ENCODE measurements at regions not wholly inside any gene's neighbourhood (a gene's known extent, or its start where the extent isn't known, plus 50 kb on each side); places are given as distances from the start of the nearest gene placed in this dataset.

DNA sequence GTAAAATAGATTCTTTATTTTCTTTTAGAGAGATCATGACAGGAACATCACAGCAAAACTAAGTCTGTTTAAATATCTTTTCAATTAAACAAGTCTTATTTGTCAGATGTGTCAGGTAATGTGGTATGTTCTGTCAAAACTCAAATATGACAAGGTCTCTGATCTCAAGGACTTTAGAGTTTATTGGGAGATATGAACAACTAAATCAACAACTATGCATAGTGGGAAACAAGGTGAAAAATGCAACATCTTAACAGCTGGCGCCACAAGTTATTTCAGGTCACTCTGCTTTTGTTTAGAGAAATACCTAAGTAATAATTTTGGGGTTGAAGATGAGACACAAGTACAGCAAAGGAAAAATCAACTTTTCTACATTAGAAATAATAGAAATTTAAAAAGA, 779.4 kb upstream of the ADGRL4 start:
- peaks cover under 1 to 18% (median 7%) of the 10 kb centered on the region in 7 donors for H3K9me3 Mint-ChIP-seq
- H3K9ac ChIP-seq (ENCODE audit: insufficient read depth, low read length, poor library complexity, severe bottlenecking): no peak overlapping the region
- TF ChIP-seq CTCF (IDR thresholded peaks at IDR 0.05): no peak
- WGBS (ENCODE audit: insufficient coverage): no CpG with 5 or more reads among the region's 1 CpG
- H3K4me2 ChIP-seq (replicated peaks; ENCODE audit: extremely low read depth, low read length, poor library complexity, severe bottlenecking): no peak overlapping the region
- H2AFZ ChIP-seq (ENCODE audit: insufficient read depth, low read depth, low read length, poor library complexity, severe bottlenecking): no peak overlapping the region
- H3K4me3 ChIP-seq (replicated peaks in 1 of 3; ENCODE audit: low read depth in 2 of 3, low read length in 3 of 3): no peak overlapping the region
- peaks cover 7 to 14% of the 10 kb centered on the region in 2 donors for H3K9me3 ChIP-seq (replicated peaks in 1 of 2; ENCODE audit: control insufficient read depth in 1 of 2, insufficient read depth in 1 of 2, low read length in 2 of 2)
- intact Hi-C loops (cut with micrococcal nuclease): no loop called here
- H3K4me1 ChIP-seq (ENCODE audit: control insufficient read depth in 1 of 2, insufficient read depth in 2 of 2, low read length in 2 of 2): no peaks in the 10 kb centered on the region
- no peak overlapping the region for H3K27ac Mint-ChIP-seq
- no peaks in the 10 kb centered on the region for H4K20me1 ChIP-seq (ENCODE audit: insufficient read depth, low read length)
- no peak overlapping the region for H3K27ac ChIP-seq (ENCODE audit: low read depth in 1 of 2, low read length in 2 of 2)
- H3K36me3 Mint-ChIP-seq: no peaks in the 10 kb centered on the region
- no peaks in the 10 kb centered on the region for H3K36me3 ChIP-seq (replicated peaks in 1 of 2; ENCODE audit: control insufficient read depth in 1 of 2, insufficient read depth in 2 of 2, low read length in 2 of 2)
- H3K27me3 ChIP-seq (ENCODE audit: control insufficient read depth in 2 of 2, insufficient read depth in 2 of 2, low read length in 2 of 2): no peaks in the 10 kb centered on the region
- DNase-seq: no peak
- no peaks in the 10 kb centered on the region for H3K27me3 Mint-ChIP-seq (ENCODE audit: low read depth in 3 of 3)
- H3K4me1 Mint-ChIP-seq: no peaks in the 10 kb centered on the region
- no peaks in the 10 kb centered on the region for H3K79me2 ChIP-seq (ENCODE audit: insufficient read depth, low read length)
- H3K4me3 Mint-ChIP-seq: no peak overlapping the region

- Histone ChIP-seq H3K36me3 (replicated peaks in 1 of 2; ENCODE audit: control insufficient read depth in 1 of 2, insufficient read depth in 2 of 2, low read length in 2 of 2) (no peaks in the 10 kb centered on the region), H3K4me3 (replicated peaks in 1 of 3; ENCODE audit: low read depth in 2 of 3, low read length in 3 of 3) (no peak overlapping the region), H2AFZ (ENCODE audit: insufficient read depth, low read depth, low read length, poor library complexity, severe bottlenecking) (no peak overlapping the region), H3K4me2 (replicated peaks; ENCODE audit: extremely low read depth, low read length, poor library complexity, severe bottlenecking) (no peak overlapping the region), H3K4me1 (ENCODE audit: control insufficient read depth in 1 of 2, insufficient read depth in 2 of 2, low read length in 2 of 2) (no peaks in the 10 kb centered on the region), H3K9me3 (replicated peaks in 1 of 2; ENCODE audit: control insufficient read depth in 1 of 2, insufficient read depth in 1 of 2, low read length in 2 of 2) (peaks cover 9 to 15% of the 10 kb centered on the region in 2 donors), H3K9ac (ENCODE audit: insufficient read depth, low read length, poor library complexity, severe bottlenecking) (no peak overlapping the region), H3K27ac (ENCODE audit: low read depth in 1 of 2, low read length in 2 of 2) (no peak overlapping the region), H4K20me1 (ENCODE audit: insufficient read depth, low read length) (no peaks in the 10 kb centered on the region), H3K79me2 (ENCODE audit: insufficient read depth, low read length) (no peaks in the 10 kb centered on the region), H3K27me3 (ENCODE audit: control insufficient read depth in 2 of 2, insufficient read depth in 2 of 2, low read length in 2 of 2) (no peaks in the 10 kb centered on the region)
- H3K4me1 Mint-ChIP-seq: no peaks in the 10 kb centered on the region
- H3K36me3 Mint-ChIP-seq: no peaks in the 10 kb centered on the region
- no peak overlapping the region for H3K4me3 Mint-ChIP-seq
- no peak overlapping the region for H3K27ac Mint-ChIP-seq
- no peak for TF ChIP-seq CTCF (IDR thresholded peaks at IDR 0.05)
- intact Hi-C loops (cut with micrococcal nuclease): no loop called here
- H3K27me3 Mint-ChIP-seq (ENCODE audit: low read depth in 3 of 3): no peaks in the 10 kb centered on the region
- WGBS (ENCODE audit: insufficient coverage): 100% methylated on average over 3 of the region's 4 CpGs
- peaks cover 2 to 21% (median 7%) of the 10 kb centered on the region in 7 donors for H3K9me3 Mint-ChIP-seq
- DNase-seq: no peak
Observed at GRCh38 chr1:79785561-79785960, 779.0 kb upstream of the ADGRL4 start.
